ENCODE measurements at regions not wholly inside any gene's neighbourhood (a gene's known extent, or its start where the extent isn't known, plus 50 kb on each side); places are given as distances from the start of the nearest gene placed in this dataset.

DNA sequence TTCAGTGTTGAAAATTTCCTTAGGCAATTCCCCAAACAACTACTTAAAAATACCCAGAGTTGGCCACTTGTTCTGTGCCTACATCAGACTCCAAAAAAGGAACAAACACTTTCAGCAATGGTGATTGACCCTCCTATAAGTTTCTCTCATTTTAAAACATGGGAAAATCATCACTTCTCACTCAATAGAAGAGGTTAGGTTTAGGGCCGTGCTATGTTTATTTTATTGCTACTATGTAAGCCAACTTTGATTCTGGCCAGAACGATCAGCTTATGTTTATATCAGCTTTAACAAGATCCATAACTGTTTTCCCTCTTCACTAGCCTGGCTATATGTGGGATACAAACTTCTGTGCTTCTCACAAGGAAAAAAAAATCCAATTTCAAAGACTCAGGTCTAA is 133.1 kb downstream of the MTNR1A start:
- TF ChIP-seq HDAC2 (IDR thresholded peaks at IDR 0.05; ENCODE audit: borderline replicate concordance in 1 of 2, low read depth in 2 of 2, low read length in 2 of 2) (no peak), POLR2AphosphoS5 (IDR thresholded peaks at IDR 0.05; ENCODE audit: low read depth, low read length) (no peak), TAF1 (IDR thresholded peaks at IDR 0.05; ENCODE audit: low read depth, low read length) (no peak), JUN (IDR thresholded peaks at IDR 0.05; ENCODE audit: low read depth, low read length) (no peak), POLR2A (IDR thresholded peaks at IDR 0.05; ENCODE audit: control extremely low read depth in 1 of 2, low read depth in 2 of 2, low read length in 2 of 2) (no peak), EZH2 (IDR thresholded peaks at IDR 0.05; ENCODE audit: low read depth, low read length, severe bottlenecking) (no peak), SP1 (IDR thresholded peaks at IDR 0.05; ENCODE audit: low read depth, low read length) (no peak), TCF12 (IDR thresholded peaks at IDR 0.05; ENCODE audit: low read depth, low read length) (no peak), ASH2L (IDR thresholded peaks at IDR 0.05; ENCODE audit: low read length) (no peak), NANOG (IDR thresholded peaks at IDR 0.05; ENCODE audit: insufficient read depth, low read depth, low read length, poor library complexity, severe bottlenecking) (no peak)
- TF ChIP-seq, protein P1, sequence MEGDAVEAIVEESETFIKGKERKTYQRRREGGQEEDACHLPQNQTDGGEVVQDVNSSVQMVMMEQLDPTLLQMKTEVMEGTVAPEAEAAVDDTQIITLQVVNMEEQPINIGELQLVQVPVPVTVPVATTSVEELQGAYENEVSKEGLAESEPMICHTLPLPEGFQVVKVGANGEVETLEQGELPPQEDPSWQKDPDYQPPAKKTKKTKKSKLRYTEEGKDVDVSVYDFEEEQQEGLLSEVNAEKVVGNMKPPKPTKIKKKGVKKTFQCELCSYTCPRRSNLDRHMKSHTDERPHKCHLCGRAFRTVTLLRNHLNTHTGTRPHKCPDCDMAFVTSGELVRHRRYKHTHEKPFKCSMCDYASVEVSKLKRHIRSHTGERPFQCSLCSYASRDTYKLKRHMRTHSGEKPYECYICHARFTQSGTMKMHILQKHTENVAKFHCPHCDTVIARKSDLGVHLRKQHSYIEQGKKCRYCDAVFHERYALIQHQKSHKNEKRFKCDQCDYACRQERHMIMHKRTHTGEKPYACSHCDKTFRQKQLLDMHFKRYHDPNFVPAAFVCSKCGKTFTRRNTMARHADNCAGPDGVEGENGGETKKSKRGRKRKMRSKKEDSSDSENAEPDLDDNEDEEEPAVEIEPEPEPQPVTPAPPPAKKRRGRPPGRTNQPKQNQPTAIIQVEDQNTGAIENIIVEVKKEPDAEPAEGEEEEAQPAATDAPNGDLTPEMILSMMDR (IDR thresholded peaks at IDR 0.05; ENCODE audit: control extremely low read depth in 1 of 3, insufficient read depth in 1 of 3, low read depth in 1 of 3, low read length in 3 of 3), result no peak
